ENCODE measurements at regions not wholly inside any gene's neighbourhood (a gene's known extent, or its start where the extent isn't known, plus 50 kb on each side); places are given as distances from the start of the nearest gene placed in this dataset.

- no peak overlapping the region for H3K27ac ChIP-seq
- intact Hi-C loops (cut with DNase I) = no loop called here
- DNase-seq = no peak
- 81 to 87% methylated on average over 3 of the region's 3 CpGs for WGBS, 2 donors
- no peaks in the 10 kb centered on the region for H3K9me3 ChIP-seq
- no peaks in the 10 kb centered on the region for H3K36me3 ChIP-seq
- H3K4me3 ChIP-seq = no peak overlapping the region
- no peaks in the 10 kb centered on the region for H3K4me1 ChIP-seq
- no peaks in the 10 kb centered on the region for H3K27me3 ChIP-seq
- no peak for TF ChIP-seq POLR2AphosphoS5 (IDR thresholded peaks at IDR 0.05)
Observed at GRCh38 chr18:73923866-73924265, 223.8 kb downstream of the FBXO15 start.

GRCh38 chr18:73920033-73920432 lies 227.6 kb downstream of the FBXO15 start:
- DNase-seq = no peak
- TF ChIP-seq POLR2AphosphoS5 (IDR thresholded peaks at IDR 0.05) (no peak), EP300 (IDR thresholded peaks at IDR 0.05) (no peak), CTCF (IDR thresholded peaks at IDR 0.05) (no peak), POLR2A (IDR thresholded peaks at IDR 0.05) (no peak)
- WGBS, 2 donors = 85 to 88% methylated on average over 2 of the region's 2 CpGs
- intact Hi-C loops (cut with DNase I) = no loop called here
- H3K4me1 ChIP-seq = no peaks in the 10 kb centered on the region
- no peak overlapping the region for H3K4me3 ChIP-seq
- H3K36me3 ChIP-seq = no peaks in the 10 kb centered on the region
- H3K9me3 ChIP-seq = no peaks in the 10 kb centered on the region
- no peak overlapping the region for H3K27ac ChIP-seq
- H3K27me3 ChIP-seq = no peaks in the 10 kb centered on the region

GRCh38 chr18:73918816-73919215 lies 228.8 kb downstream of the FBXO15 start:
- H3K9me3 ChIP-seq = no peaks in the 10 kb centered on the region
- TF ChIP-seq POLR2AphosphoS5 (IDR thresholded peaks at IDR 0.05) = no peak
- TF ChIP-seq CTCF (IDR thresholded peaks at IDR 0.05) = no peak
- no peak for TF ChIP-seq POLR2A (IDR thresholded peaks at IDR 0.05)
- WGBS, 2 donors = 83 to 84% methylated on average over 5 of the region's 5 CpGs
- no peak overlapping the region for H3K27ac ChIP-seq
- H3K4me1 ChIP-seq = no peaks in the 10 kb centered on the region
- intact Hi-C loops (cut with DNase I) = no loop called here
- DNase-seq = no peak
- H3K36me3 ChIP-seq = no peaks in the 10 kb centered on the region
- no peak overlapping the region for H3K4me3 ChIP-seq
- H3K27me3 ChIP-seq = no peaks in the 10 kb centered on the region

GRCh38 chr18:73917046-73917445 lies 230.6 kb downstream of the FBXO15 start:
- 88 to 91% methylated on average over 1 of the region's 1 CpG for WGBS, 2 donors
- Histone ChIP-seq H3K4me3 (no peak overlapping the region), H3K36me3 (no peaks in the 10 kb centered on the region), H3K9me3 (no peaks in the 10 kb centered on the region), H3K27ac (no peak overlapping the region), H3K4me1 (no peaks in the 10 kb centered on the region), H3K27me3 (no peaks in the 10 kb centered on the region)
- DNase-seq = no peak
- intact Hi-C loops (cut with DNase I) = no loop called here
- TF ChIP-seq CTCF (IDR thresholded peaks at IDR 0.05) (no peak), EP300 (IDR thresholded peaks at IDR 0.05) (no peak), POLR2AphosphoS5 (IDR thresholded peaks at IDR 0.05) (no peak), POLR2A (IDR thresholded peaks at IDR 0.05) (no peak)

- TF ChIP-seq POLR2AphosphoS5 (IDR thresholded peaks at IDR 0.05) (no peak), EP300 (IDR thresholded peaks at IDR 0.05) (no peak), CTCF (IDR thresholded peaks at IDR 0.05) (no peak), POLR2A (IDR thresholded peaks at IDR 0.05) (no peak)
- no peaks in the 10 kb centered on the region for H3K27me3 ChIP-seq
- intact Hi-C loops (cut with DNase I) = no loop called here
- no peak overlapping the region for H3K4me3 ChIP-seq
- no peaks in the 10 kb centered on the region for H3K4me1 ChIP-seq
- WGBS, 2 donors = 87 to 93% methylated on average over 8 of the region's 8 CpGs
- H3K36me3 ChIP-seq = no peaks in the 10 kb centered on the region
- no peaks in the 10 kb centered on the region for H3K9me3 ChIP-seq
- no peak overlapping the region for H3K27ac ChIP-seq
- DNase-seq = no peak
Observed at GRCh38 chr18:73913505-73913904, 234.1 kb downstream of the FBXO15 start.
